ENCODE measurements at regions not wholly inside any gene's neighbourhood (a gene's known extent, or its start where the extent isn't known, plus 50 kb on each side); places are given as distances from the start of the nearest gene placed in this dataset.

DNA sequence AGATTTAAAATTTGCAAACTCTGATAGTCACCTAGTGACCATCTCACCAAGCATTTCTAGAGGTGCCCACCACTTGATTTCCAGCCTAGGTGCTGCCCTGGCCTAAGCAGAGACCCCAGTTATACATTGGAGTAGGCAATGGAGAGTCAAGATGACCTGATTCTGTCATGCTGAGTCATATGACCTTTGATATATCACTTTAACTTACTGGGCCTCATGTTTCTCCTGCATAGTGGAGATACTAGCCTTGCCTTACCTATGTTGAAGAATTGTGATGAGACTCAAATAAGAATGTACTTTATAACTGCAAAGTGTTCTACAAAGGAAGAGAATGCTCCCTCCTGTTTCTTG, 75.5 kb upstream of the XCR1 start:
- Histone ChIP-seq H3K79me2 (ENCODE audit: insufficient read depth, low read length) (peaks cover 10% of the 10 kb centered on the region), H3K27ac (ENCODE audit: low read depth in 1 of 2, low read length in 2 of 2) (peak overlapping the region in 1 of 2 donors; percentile 100), H3K9ac (ENCODE audit: insufficient read depth, low read length, poor library complexity, severe bottlenecking) (no peak overlapping the region), H2AFZ (ENCODE audit: insufficient read depth, low read depth, low read length, poor library complexity, severe bottlenecking) (no peak overlapping the region), H3K4me2 (replicated peaks; ENCODE audit: extremely low read depth, low read length, poor library complexity, severe bottlenecking) (no peak overlapping the region), H4K20me1 (ENCODE audit: insufficient read depth, low read length) (no peaks in the 10 kb centered on the region), H3K27me3 (ENCODE audit: control insufficient read depth in 2 of 2, insufficient read depth in 2 of 2, low read length in 2 of 2) (no peaks in the 10 kb centered on the region), H3K4me1 (ENCODE audit: control insufficient read depth in 1 of 2, insufficient read depth in 2 of 2, low read length in 2 of 2) (peaks cover 74 to 82% of the 10 kb centered on the region in 2 donors), H3K9me3 (replicated peaks in 1 of 2; ENCODE audit: control insufficient read depth in 1 of 2, insufficient read depth in 1 of 2, low read length in 2 of 2) (no peaks in the 10 kb centered on the region), H3K4me3 (replicated peaks in 1 of 3; ENCODE audit: low read depth in 2 of 3, low read length in 3 of 3) (no peak overlapping the region), H3K36me3 (replicated peaks in 1 of 2; ENCODE audit: control insufficient read depth in 1 of 2, insufficient read depth in 2 of 2, low read length in 2 of 2) (no peaks in the 10 kb centered on the region)
- Mint-ChIP-seq H3K36me3 (peaks cover 9 to 12% of the 10 kb centered on the region in 2 donors), H3K4me3 (no peak overlapping the region), H3K27me3 (ENCODE audit: low read depth in 3 of 3) (peaks cover 0 to 2% (median 0%) of the 10 kb centered on the region in 3 donors), H3K9me3 (peaks cover 0 to 8% (median 3%) of the 10 kb centered on the region in 7 donors), H3K27ac (no peak overlapping the region), H3K4me1 (peaks cover 76% of the 10 kb centered on the region)
- intact Hi-C loops (cut with micrococcal nuclease) = no loop called here
- no peak for DNase-seq
- TF ChIP-seq, protein P1, sequence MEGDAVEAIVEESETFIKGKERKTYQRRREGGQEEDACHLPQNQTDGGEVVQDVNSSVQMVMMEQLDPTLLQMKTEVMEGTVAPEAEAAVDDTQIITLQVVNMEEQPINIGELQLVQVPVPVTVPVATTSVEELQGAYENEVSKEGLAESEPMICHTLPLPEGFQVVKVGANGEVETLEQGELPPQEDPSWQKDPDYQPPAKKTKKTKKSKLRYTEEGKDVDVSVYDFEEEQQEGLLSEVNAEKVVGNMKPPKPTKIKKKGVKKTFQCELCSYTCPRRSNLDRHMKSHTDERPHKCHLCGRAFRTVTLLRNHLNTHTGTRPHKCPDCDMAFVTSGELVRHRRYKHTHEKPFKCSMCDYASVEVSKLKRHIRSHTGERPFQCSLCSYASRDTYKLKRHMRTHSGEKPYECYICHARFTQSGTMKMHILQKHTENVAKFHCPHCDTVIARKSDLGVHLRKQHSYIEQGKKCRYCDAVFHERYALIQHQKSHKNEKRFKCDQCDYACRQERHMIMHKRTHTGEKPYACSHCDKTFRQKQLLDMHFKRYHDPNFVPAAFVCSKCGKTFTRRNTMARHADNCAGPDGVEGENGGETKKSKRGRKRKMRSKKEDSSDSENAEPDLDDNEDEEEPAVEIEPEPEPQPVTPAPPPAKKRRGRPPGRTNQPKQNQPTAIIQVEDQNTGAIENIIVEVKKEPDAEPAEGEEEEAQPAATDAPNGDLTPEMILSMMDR (IDR thresholded peaks at IDR 0.05) = no peak

DNA sequence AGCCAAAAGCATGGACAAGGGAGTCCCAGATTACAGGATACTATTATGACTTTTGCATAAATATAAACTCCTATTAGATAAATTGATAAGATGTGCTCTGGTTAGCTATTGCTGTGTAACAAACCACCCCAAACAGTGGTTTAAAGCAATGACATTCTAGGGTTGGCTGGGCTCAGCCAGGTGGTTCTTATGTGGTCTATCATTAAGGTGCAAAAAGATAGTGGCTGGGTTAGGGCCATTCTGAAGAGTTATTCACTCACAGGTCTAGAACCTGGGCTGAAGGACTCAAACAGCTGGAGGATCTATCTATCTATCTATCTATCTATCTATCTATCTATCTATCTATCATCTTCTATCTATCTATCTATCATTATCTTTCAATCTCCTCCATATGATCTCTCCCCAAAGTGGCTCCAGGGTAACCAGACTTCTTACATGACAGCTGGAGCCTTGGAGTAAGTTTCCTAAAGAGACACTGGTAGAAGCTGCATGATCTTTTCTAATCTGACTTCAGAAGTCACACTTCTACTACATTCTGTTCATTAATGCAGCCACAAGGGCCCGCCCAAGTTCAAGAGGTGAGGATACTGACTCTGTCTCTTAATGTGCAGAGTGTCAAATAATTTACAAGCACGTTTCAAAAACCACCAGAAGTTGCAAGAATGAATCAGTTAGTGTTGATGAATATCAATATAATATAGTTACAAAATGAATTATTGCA, 74.9 kb upstream of the XCR1 start:
- peaks cover 10% of the 10 kb centered on the region for H3K79me2 ChIP-seq (ENCODE audit: insufficient read depth, low read length)
- Mint-ChIP-seq H3K9me3 (peaks cover 0 to 8% (median 0%) of the 10 kb centered on the region in 7 donors), H3K4me1 (peaks cover 81% of the 10 kb centered on the region), H3K4me3 (no peak overlapping the region), H3K27ac (peak overlapping the region; percentile 96 to 100 (median 99)), H3K36me3 (peaks cover 9 to 12% of the 10 kb centered on the region in 2 donors), H3K27me3 (ENCODE audit: low read depth in 3 of 3) (peaks cover 0 to 2% (median 0%) of the 10 kb centered on the region in 3 donors)
- WGBS (ENCODE audit: insufficient coverage) = no CpG with 5 or more reads among the region's 2 CpGs
- no peak overlapping the region for H3K4me3 ChIP-seq (replicated peaks in 1 of 3; ENCODE audit: low read depth in 2 of 3, low read length in 3 of 3)
- no peaks in the 10 kb centered on the region for H3K9me3 ChIP-seq (replicated peaks in 1 of 2; ENCODE audit: control insufficient read depth in 1 of 2, insufficient read depth in 1 of 2, low read length in 2 of 2)
- H3K36me3 ChIP-seq (replicated peaks in 1 of 2; ENCODE audit: control insufficient read depth in 1 of 2, insufficient read depth in 2 of 2, low read length in 2 of 2) = no peaks in the 10 kb centered on the region
- TF ChIP-seq, protein P1 (IDR thresholded peaks at IDR 0.05) = no peak
- no peaks in the 10 kb centered on the region for H3K27me3 ChIP-seq (ENCODE audit: control insufficient read depth in 2 of 2, insufficient read depth in 2 of 2, low read length in 2 of 2)
- intact Hi-C loops (cut with micrococcal nuclease) = no loop called here
- no peak overlapping the region for H2AFZ ChIP-seq (ENCODE audit: insufficient read depth, low read depth, low read length, poor library complexity, severe bottlenecking)
- no peak overlapping the region for H3K9ac ChIP-seq (ENCODE audit: insufficient read depth, low read length, poor library complexity, severe bottlenecking)
- H3K4me2 ChIP-seq (replicated peaks; ENCODE audit: extremely low read depth, low read length, poor library complexity, severe bottlenecking) = no peak overlapping the region
- H4K20me1 ChIP-seq (ENCODE audit: insufficient read depth, low read length) = no peaks in the 10 kb centered on the region
- peaks cover 79 to 82% of the 10 kb centered on the region in 2 donors for H3K4me1 ChIP-seq (ENCODE audit: control insufficient read depth in 1 of 2, insufficient read depth in 2 of 2, low read length in 2 of 2)
- no peak for DNase-seq
- H3K27ac ChIP-seq (ENCODE audit: low read depth in 1 of 2, low read length in 2 of 2) = peak overlapping the region in 1 of 2 donors; percentile 100

Measured in CD14-positive monocyte (primary cell).